DOHH2 (cell line): ENCODE measurements at regions not wholly inside any gene's neighbourhood (a gene's known extent, or its start where the extent isn't known, plus 50 kb on each side); places are given as distances from the start of the nearest gene placed in this dataset.

Source experiments
- H3F3A ChIP-seq: fragments of 200-600 bp; sonication (generic), shearing (Covaris generic); 2 replicates; pipeline ENCODE4 v1.6.0; 2016; ENCODE audit warnings: antibody characterized with exemption, mild to moderate bottlenecking; ENCODE audit not compliant: control insufficient read depth, insufficient read depth
- H3K27ac ChIP-seq: fragments of 200-600 bp; sonication (generic); 2 replicates; pipeline ENCODE4 v1.5.1; 2014; ENCODE audit warnings: low read depth, mild to moderate bottlenecking, low read length, moderate library complexity
- H3K27me3 ChIP-seq: fragments of 200-600 bp; sonication (generic); 2 replicates; pipeline ENCODE4 v1.6.1; 2014; ENCODE audit warnings: mild to moderate bottlenecking, low read length, mixed read lengths; ENCODE audit not compliant: control insufficient read depth
- H3K36me3 ChIP-seq: fragments of 200-600 bp; sonication (generic); 2 replicates; pipeline ENCODE4 v1.6.1; 2014; ENCODE audit warnings: mild to moderate bottlenecking, low read length, moderate library complexity, mixed read lengths; ENCODE audit not compliant: control insufficient read depth
- H3K4me1 ChIP-seq: fragments of 200-600 bp; sonication (generic); 2 replicates; pipeline ENCODE4 v1.6.1; 2014; ENCODE audit warnings: mild to moderate bottlenecking, low read length, mixed read lengths; ENCODE audit not compliant: control insufficient read depth
- H3K4me2 ChIP-seq: fragments of 200-600 bp; sonication (generic); 2 replicates; pipeline ENCODE4 v1.6.0; 2014; ENCODE audit warnings: mild to moderate bottlenecking, low read length, moderate library complexity
- H3K4me3 ChIP-seq: fragments of 200-600 bp; sonication (generic); 2 replicates; pipeline ENCODE4 v1.5.1; 2014; ENCODE audit warnings: mild to moderate bottlenecking, low read length, mixed read lengths
- H3K79me2 ChIP-seq: fragments of 200-600 bp; sonication (generic); 2 replicates; pipeline ENCODE4 v1.6.1; 2014; ENCODE audit warnings: mild to moderate bottlenecking, low read length, mixed read lengths; ENCODE audit not compliant: control insufficient read depth
- H3K9me2 ChIP-seq: fragments of 200-600 bp; sonication (generic); replicated peaks from 2 replicates; pipeline ENCODE4 v1.6.1; 2014; ENCODE audit warnings: mild to moderate bottlenecking, low read length, mixed read lengths; ENCODE audit not compliant: control insufficient read depth
- H3K9me3 ChIP-seq: fragments of 200-600 bp; sonication (generic); 2 replicates; pipeline ENCODE4 v1.6.1; 2014; ENCODE audit warnings: antibody characterized with exemption, low read length, mixed read lengths; ENCODE audit not compliant: control insufficient read depth, insufficient read depth
- H4K20me1 ChIP-seq: fragments of 200-600 bp; sonication (generic); 2 replicates; pipeline ENCODE4 v1.6.0; 2014; ENCODE audit warnings: low read depth, mild to moderate bottlenecking, antibody characterized with exemption, low read length, moderate library complexity; ENCODE audit not compliant: control insufficient read depth, insufficient read depth
- CTCF ChIP-seq: fragments of 200-600 bp; sonication (generic); IDR thresholded peaks from one replicate; pipeline ENCODE4 v1.5.1; 2014; ENCODE audit warnings: antibody characterized with exemption, mild to moderate bottlenecking, low read depth, low read length; ENCODE audit not compliant: poor library complexity, severe bottlenecking
- EZH2phosphoT487 ChIP-seq: fragments of 200-600 bp; sonication (generic); IDR thresholded peaks from 2 replicates; pipeline ENCODE4 v1.6.1; 2017; ENCODE audit warnings: borderline replicate concordance, mild to moderate bottlenecking, antibody characterized with exemption, low read length, moderate library complexity, mixed read lengths

GRCh38 chr4:154081391-154081790 is 292.5 kb upstream of the SFRP2 start:
- no peak overlapping the region for H3K4me2 ChIP-seq
- no peaks in the 10 kb centered on the region for H4K20me1 ChIP-seq
- H3K9me3 ChIP-seq, result no peaks in the 10 kb centered on the region
- H3K27me3 ChIP-seq, result no peaks in the 10 kb centered on the region; the same call in 1 of the 2 replicates
- H3K9me2 ChIP-seq, result no peaks in the 10 kb centered on the region
- H3K27ac ChIP-seq, result no peak overlapping the region
- TF ChIP-seq CTCF (no peak), EZH2phosphoT487 (no peak)
- no peaks in the 10 kb centered on the region for H3K79me2 ChIP-seq
- H3K36me3 ChIP-seq, result no peaks in the 10 kb centered on the region
- H3K4me1 ChIP-seq, result no peaks in the 10 kb centered on the region
- no peak overlapping the region for H3K4me3 ChIP-seq
- H3F3A ChIP-seq, result no peaks in the 10 kb centered on the region

- Histone ChIP-seq H4K20me1 (no peaks in the 10 kb centered on the region), H3K27ac (no peak overlapping the region), H3K27me3 (no peaks in the 10 kb centered on the region; the same call in 1 of the 2 replicates), H3F3A (no peaks in the 10 kb centered on the region), H3K36me3 (no peaks in the 10 kb centered on the region), H3K4me2 (no peak overlapping the region), H3K9me2 (no peaks in the 10 kb centered on the region), H3K9me3 (no peaks in the 10 kb centered on the region), H3K4me1 (no peaks in the 10 kb centered on the region), H3K79me2 (no peaks in the 10 kb centered on the region), H3K4me3 (no peak overlapping the region)
- TF ChIP-seq EZH2phosphoT487 (no peak), CTCF (no peak)
These were observed 289.8 kb upstream of the SFRP2 start for GRCh38 chr4:154078504-154079350.

GRCh38 chr4:154076921-154077320 is 288.0 kb upstream of the SFRP2 start:
- H3K4me3 ChIP-seq, result no peak overlapping the region
- no peaks in the 10 kb centered on the region for H3K4me1 ChIP-seq
- H3K9me2 ChIP-seq, result no peaks in the 10 kb centered on the region
- H3K9me3 ChIP-seq, result no peaks in the 10 kb centered on the region
- no peaks in the 10 kb centered on the region for H3K36me3 ChIP-seq
- H4K20me1 ChIP-seq, result no peaks in the 10 kb centered on the region
- TF ChIP-seq EZH2phosphoT487 (no peak), CTCF (no peak)
- no peaks in the 10 kb centered on the region for H3K79me2 ChIP-seq
- H3K27ac ChIP-seq, result no peak overlapping the region
- H3F3A ChIP-seq, result no peaks in the 10 kb centered on the region
- H3K27me3 ChIP-seq, result no peaks in the 10 kb centered on the region; the same call in 1 of the 2 replicates
- H3K4me2 ChIP-seq, result no peak overlapping the region
